ENCODE measurements at regions not wholly inside any gene's neighbourhood (a gene's known extent, or its start where the extent isn't known, plus 50 kb on each side); places are given as distances from the start of the nearest gene placed in this dataset.
"Not testable (repeated sequence)": the region's sequence is repeated elsewhere in the genome, so short reads cannot be mapped to it uniquely, and the experiment has no call there.

- DNase-seq = no peak
Measured at GRCh38 chr11:112310848-112311247, 50.2 kb upstream of the PLET1 start.

- no peak for DNase-seq
Measured at GRCh38 chr11:112315057-112315720, 54.5 kb upstream of the PLET1 start.

GRCh38 chr11:112315861-112316739, 55.4 kb upstream of the PLET1 start:
- DNase-seq = no peak

- DNase-seq = no peak
Measured at GRCh38 chr11:112316971-112317370, 56.3 kb upstream of the PLET1 start.

GRCh38 chr11:112318184-112318591, 57.5 kb upstream of the PLET1 start:
- DNase-seq = no peak

GRCh38 chr11:112318661-112319060, 58.0 kb upstream of the PLET1 start:
- DNase-seq = no peak

GRCh38 chr11:112320668-112321067, 60.0 kb upstream of the PLET1 start:
- DNase-seq = no peak

GRCh38 chr11:112321501-112322172, 61.0 kb upstream of the PLET1 start:
- DNase-seq = no peak

GRCh38 chr11:112322173-112322790, 61.6 kb upstream of the PLET1 start:
- DNase-seq = no peak

GRCh38 chr11:112334381-112334780, 73.7 kb upstream of the PLET1 start:
- DNase-seq = no peak

- DNase-seq = no peak
Measured at GRCh38 chr11:112336356-112336886, 75.8 kb upstream of the PLET1 start.

- no peak for DNase-seq
Measured at GRCh38 chr11:112339566-112339965, 78.9 kb upstream of the PLET1 start.

GRCh38 chr11:112343368-112344039, 82.8 kb upstream of the PLET1 start:
- DNase-seq = no peak

- no peak for DNase-seq
Measured at GRCh38 chr11:112344040-112344413, 83.4 kb upstream of the PLET1 start.

- no peak for DNase-seq
Measured at GRCh38 chr11:112345166-112345565, 84.5 kb upstream of the PLET1 start.

- DNase-seq = no peak
Measured at GRCh38 chr11:112345706-112346105, 85.0 kb upstream of the PLET1 start.

GRCh38 chr11:112346586-112346985, 85.9 kb upstream of the PLET1 start:
- no peak for DNase-seq

- no peak for DNase-seq
Measured at GRCh38 chr11:112348480-112349029, 87.9 kb upstream of the PLET1 start.

- DNase-seq = not testable (repeated sequence)
Measured at GRCh38 chr11:112351423-112351822, 90.8 kb upstream of the PLET1 start.

- no peak for DNase-seq
Measured at GRCh38 chr11:112352907-112353306, 92.2 kb upstream of the PLET1 start.

- no peak for DNase-seq
Measured at GRCh38 chr11:112354364-112354763, 93.7 kb upstream of the PLET1 start.

- peak; percentile 48 for DNase-seq
Measured at GRCh38 chr11:112355726-112356125, 95.1 kb upstream of the PLET1 start.

Measured in NCI-H187 treated with DMSO at 0.1 percent for 48 hours (cell line).